LHCN-M2 (cell line): ENCODE measurements at regions not wholly inside any gene's neighbourhood (a gene's known extent, or its start where the extent isn't known, plus 50 kb on each side); places are given as distances from the start of the nearest gene placed in this dataset.

Experiments used
- DNase-seq: peaks from one replicate; pipeline ENCODE4 v3.0.0-alpha.2; 2012; ENCODE audit warnings: low read depth

DNA sequence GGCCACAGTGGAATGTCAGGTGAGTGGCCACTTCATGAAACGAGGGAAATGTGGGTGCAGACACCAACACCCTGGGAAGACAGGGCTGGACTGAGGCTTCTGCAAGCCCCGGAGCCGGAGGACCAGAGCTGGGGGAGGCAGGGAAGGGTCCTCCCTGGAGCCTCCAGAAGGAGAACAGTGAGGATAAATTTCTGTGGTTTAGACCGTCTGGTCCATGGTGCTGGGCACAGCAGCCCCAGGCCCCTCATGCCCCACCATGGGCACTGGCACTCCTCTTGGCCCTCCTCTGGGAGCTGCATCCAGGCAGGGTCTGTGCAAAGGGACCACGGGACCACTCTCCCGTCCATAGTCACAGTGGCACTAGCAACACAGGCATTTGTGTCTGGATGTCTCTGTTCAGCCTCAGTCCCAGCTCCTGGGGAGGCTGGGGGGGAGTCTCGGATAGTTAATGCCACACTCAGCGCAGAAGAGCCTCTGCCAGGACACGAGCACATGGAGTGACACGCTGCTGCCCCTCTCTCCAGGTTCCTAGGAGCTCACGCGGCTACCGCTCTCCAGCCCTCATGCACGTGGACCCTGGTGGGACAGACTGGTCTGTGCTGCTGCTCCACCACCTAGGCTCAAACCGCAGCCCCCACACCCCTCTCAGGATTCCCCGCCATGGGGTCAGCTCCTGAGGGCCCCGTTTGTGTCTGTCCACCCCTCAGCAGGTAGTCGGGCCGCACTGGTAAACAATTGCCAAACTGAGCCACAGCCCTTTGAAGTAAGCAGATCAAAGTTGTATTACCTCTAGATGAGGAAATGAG is 305.9 kb upstream of the SALL3 start:
- no peak for DNase-seq

DNA sequence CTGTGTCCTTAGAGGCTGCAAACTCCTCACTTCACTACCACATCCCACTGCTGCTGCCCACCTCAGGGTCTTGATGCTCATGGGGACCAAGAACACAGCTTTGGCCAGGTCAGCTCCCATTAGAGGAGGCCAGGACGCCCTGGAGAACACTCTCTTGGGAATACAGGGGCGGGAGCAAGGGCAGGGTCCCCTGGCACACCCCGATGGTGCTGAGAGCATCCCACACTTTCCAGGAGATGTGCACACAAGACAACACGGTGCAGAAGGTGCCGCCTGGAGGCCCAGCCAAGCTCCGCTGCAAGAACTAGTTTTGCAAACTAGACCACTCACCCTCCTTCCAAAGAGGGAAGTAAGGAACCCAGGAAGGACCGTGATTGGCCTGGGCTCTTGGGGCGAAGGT is 304.4 kb upstream of the SALL3 start:
- DNase-seq: no peak

DNA sequence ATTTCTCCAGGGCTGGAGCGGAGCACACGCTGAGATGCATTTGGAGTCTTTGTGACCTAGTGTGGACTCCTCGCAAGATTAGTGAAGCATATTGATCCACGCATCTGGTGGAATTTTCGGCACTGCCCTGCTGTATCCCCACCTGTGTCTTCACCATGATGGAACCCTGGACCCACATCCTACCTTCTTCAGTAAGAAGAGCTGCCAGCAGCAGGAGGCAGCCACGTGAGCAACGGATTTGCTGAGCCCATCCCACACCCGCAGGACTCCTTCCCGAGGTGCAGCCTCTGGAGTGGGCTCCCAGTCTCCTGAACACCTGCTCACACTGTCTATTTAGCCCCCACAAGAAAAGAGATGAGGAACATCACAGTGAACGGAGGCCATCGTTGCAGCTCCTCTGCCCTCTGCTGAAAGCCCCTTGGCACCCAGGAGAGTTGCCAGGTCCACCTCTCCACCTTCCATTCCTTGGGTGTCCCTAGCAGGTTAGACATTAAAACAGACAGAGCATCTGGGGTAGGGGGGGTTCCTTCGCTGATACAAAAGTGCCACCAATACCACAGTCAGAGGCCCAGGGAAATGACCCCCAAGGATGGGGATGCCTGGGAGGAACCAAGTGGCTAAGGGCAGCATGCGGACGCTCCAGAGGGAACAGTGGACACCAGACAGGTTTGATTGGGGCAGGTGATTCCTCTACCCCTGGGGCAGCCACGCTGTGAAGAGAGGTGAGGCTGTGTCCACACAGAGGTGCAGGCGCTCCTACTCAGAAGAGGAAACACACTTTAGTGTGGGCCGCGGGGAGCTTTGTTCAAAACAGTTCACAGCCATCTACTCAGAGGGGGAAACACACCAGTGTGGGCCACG is 302.8 kb upstream of the SALL3 start:
- no peak for DNase-seq

GRCh38 chr18:78677483-78678317 is 301.9 kb upstream of the SALL3 start:
- no peak for DNase-seq

- DNase-seq: no peak
These were observed 301.3 kb upstream of the SALL3 start for GRCh38 chr18:78678318-78678695.

DNA sequence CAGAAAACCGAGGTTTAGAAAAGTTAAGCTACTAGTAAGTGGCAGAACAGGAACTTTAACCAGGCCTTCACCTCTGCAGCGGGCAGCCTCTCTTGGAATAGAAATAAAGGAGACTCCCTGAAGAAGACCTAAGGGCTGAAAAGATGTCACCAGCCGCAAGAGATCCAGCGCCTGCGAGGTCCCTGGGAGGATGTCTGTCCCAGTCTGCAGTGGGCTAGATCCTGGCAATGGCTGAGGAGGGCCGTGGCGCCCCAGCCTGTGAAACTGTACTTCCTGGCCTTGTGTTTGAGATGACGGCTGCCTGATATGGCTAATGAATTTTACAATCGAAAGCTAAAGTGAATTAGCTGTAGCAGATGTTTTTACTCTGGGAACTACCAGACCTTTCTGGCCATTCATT is 300.6 kb upstream of the SALL3 start:
- no peak for DNase-seq

DNA sequence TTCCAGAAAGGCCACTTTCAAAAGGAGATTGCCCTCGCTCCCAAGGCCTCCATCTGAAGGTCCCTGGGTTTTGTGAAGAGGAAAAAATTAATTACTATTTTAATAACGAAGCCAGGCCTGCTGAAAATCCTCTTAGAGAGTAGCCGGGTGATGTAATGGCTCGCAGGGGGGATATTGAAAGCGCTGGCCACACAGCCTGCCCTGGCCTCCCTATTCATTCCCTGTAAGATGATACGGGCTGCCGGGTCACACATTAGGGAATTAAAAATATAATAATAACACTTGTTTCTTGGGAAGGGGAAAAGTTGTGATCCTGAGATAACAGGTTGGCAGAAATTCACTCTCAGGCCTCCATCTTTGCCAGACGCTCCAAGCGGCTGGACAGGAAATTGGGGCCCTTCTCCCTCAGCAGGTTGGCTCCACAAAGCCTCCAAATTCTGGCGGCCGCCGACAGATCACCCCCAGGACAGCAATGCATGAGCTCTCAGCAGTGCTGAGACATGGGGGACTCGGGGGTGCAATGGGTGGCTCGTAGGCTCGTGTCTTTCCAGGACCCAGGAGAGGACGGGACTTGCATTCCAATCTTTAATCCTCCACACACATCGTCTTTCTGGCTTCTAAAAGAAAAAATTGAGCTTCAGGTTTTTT is 299.9 kb upstream of the SALL3 start:
- DNase-seq: no peak

- DNase-seq: no peak
These were observed 298.2 kb upstream of the SALL3 start for GRCh38 chr18:78681396-78681795.

- no peak for DNase-seq
These were observed 297.7 kb upstream of the SALL3 start for GRCh38 chr18:78681934-78682333.

- no peak for DNase-seq
These were observed 296.9 kb upstream of the SALL3 start for GRCh38 chr18:78682716-78683115.

DNA sequence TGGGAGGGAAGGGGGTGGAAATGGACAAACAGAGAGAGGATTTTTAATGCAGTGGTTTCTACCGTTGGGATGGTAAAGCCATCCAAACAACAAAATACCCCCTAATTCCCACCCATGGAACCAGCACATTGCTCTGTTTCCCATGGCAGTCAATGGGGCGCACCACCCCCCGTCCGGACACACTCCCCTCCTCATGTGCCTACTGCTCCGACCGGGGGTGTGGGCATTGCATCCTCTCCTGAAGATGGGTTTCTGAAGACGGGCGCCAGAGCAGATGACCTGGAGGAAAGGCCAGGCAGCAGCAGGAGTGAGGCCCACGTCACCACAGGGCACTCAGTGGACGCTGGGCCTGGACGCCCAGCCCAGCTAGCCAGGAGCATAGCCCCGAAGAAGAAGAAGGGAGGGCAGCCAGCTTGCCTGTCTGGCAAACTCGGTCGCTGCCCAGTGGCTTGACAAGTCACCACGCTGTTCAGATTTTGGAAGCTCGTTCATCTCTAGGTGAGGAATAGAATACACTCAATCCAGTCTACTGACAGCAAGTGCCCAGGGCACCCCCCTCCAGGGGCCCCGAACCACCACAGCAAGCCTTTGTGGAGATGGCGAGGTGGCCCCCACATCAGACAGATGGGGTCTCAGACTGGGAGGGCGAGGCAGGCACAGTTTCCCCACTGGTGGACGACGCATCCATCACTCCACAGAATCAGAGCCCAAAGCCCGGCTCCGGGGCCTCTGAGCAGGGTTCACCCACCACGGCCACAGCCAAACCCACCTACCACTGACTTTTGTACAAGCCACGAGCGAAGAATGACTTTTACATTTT is 296.2 kb upstream of the SALL3 start:
- DNase-seq: no peak

GRCh38 chr18:78685250-78685979 is 294.2 kb upstream of the SALL3 start:
- no peak for DNase-seq

DNA sequence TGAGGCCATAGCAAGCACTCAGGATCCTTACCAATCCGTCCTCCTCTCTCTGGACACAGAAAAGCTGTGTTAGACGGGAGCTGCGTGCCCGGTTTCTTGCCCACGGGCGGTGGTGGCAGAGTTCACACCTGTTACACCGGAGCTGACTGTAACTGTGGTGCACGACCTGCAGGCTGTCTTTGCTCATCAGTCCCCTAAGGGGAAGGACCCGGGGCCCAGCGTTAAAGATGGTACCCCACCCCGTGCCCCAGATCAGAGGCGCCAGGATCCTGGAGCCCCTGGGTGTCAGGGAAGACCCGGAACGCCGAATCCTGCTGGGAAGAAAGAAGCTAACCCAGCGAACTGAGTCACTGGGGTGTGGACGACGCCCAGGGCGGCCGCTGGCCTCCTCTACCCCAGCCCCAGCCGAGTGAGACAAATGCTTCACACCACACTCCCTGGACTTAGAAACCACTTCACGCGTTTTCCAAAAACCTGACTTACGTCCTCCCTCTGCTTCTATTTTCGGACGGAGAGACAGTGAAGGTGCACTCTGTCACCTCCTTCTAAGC is 293.6 kb upstream of the SALL3 start:
- DNase-seq: no peak

GRCh38 chr18:78686976-78687685 is 292.5 kb upstream of the SALL3 start:
- no peak for DNase-seq

- DNase-seq: no peak
These were observed 291.9 kb upstream of the SALL3 start for GRCh38 chr18:78687736-78688135.

DNA sequence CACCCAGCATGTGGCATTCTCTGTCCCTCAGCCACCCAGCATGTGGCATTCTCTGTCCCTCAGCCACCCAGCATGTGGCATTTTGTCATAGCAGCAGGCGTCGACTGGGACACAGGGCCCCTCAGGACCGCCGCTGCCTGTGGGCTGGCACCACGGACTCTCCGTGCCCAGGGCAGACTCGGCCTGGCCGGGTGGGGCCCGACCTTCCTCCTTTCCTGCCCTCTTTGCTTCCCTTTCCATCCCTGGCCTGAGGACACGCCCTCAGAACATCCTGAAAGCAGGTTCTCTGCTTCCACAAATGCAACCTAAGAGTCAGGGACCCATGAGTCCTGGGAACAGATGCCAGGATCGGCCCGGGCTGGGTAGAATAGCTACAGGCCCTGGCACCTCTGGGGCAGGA is 291.4 kb upstream of the SALL3 start:
- no peak for DNase-seq

GRCh38 chr18:78688916-78689315 is 290.7 kb upstream of the SALL3 start:
- no peak for DNase-seq

- no peak for DNase-seq
These were observed 290.0 kb upstream of the SALL3 start for GRCh38 chr18:78689606-78690005.

GRCh38 chr18:78692105-78692504 is 287.5 kb upstream of the SALL3 start:
- DNase-seq: no peak
